Heart left ventricle (tissue), 13 donors: ENCODE measurements at regions not wholly inside any gene's neighbourhood (a gene's known extent, or its start where the extent isn't known, plus 50 kb on each side); places are given as distances from the start of the nearest gene placed in this dataset.

Experiments used
- POLR2A ChIP-seq, 2 donors: fragments of 450-650 bp; IDR thresholded peaks; one replicate each; pipeline ENCODE4 v1.6.1; 2017; ENCODE audit warnings: antibody characterized with exemption in 2 of 2, mild to moderate bottlenecking in 2 of 2, moderate library complexity in 2 of 2
- TF ChIP-seq, protein P1 (sequence below), 12 donors: fragments of 200-600 bp; sonication (generic) in 4 of 12; IDR thresholded peaks; one replicate each; pipeline versions ENCODE4 v1.5.0 to v1.8.0; 2018 to 2022; ENCODE audit warnings: antibody characterized with exemption in 12 of 12, mild to moderate bottlenecking in 5 of 12
- donor health status: ischemic (EF 13 %, LVEDD 7.1; RV severe dilation, severe dysfunction).
- donor health status: DM: no; HTN: yes; CAD: no.
- donor health status: DM: no; HTN: no; CAD: no.
- donor health status: ischemic (EF 25% LVEDD 6.9; RV normal size, moderate dysfunction).
- donor health status: ischemic (EF 25% LVEDD 5.7; RV mildly dilated, moderate dysfunction).
- donor health status: ischemic (EF 35%, LVEDD 5.7; RV mildly dilated, moderate dysfunction).
- donor health status: nonischemic (EF 11% LVEDD 7.7; RV severe dilation, severe dysfunction).
- donor health status: DM: yes; HTN: yes; CAD: no.
- donor health status: PGD.
- donor health status: ischemic (EF 29% LVEDD 5.4; RV normal size, mild dysfunction).
- donor health status: nonischemic (EF 23%, LVEDD 6.1; RV moderate dilation, normal function).

GRCh38 chr12:31895449-31896150, 63.6 kb upstream of the RESF1 start:
- TF ChIP-seq, protein P1, sequence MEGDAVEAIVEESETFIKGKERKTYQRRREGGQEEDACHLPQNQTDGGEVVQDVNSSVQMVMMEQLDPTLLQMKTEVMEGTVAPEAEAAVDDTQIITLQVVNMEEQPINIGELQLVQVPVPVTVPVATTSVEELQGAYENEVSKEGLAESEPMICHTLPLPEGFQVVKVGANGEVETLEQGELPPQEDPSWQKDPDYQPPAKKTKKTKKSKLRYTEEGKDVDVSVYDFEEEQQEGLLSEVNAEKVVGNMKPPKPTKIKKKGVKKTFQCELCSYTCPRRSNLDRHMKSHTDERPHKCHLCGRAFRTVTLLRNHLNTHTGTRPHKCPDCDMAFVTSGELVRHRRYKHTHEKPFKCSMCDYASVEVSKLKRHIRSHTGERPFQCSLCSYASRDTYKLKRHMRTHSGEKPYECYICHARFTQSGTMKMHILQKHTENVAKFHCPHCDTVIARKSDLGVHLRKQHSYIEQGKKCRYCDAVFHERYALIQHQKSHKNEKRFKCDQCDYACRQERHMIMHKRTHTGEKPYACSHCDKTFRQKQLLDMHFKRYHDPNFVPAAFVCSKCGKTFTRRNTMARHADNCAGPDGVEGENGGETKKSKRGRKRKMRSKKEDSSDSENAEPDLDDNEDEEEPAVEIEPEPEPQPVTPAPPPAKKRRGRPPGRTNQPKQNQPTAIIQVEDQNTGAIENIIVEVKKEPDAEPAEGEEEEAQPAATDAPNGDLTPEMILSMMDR (IDR thresholded peaks at IDR 0.05): no peak
- no peak for TF ChIP-seq POLR2A (IDR thresholded peaks at IDR 0.05)
